NCI-H2081 (cell line): ENCODE measurements at regions not wholly inside any gene's neighbourhood (a gene's known extent, or its start where the extent isn't known, plus 50 kb on each side); places are given as distances from the start of the nearest gene placed in this dataset.

Source experiments
- DNase-seq, 2 experiments: peaks; one replicate each; lab custom pipeline; 2025; lab: John Stamatoyannopoulos, UW

DNA sequence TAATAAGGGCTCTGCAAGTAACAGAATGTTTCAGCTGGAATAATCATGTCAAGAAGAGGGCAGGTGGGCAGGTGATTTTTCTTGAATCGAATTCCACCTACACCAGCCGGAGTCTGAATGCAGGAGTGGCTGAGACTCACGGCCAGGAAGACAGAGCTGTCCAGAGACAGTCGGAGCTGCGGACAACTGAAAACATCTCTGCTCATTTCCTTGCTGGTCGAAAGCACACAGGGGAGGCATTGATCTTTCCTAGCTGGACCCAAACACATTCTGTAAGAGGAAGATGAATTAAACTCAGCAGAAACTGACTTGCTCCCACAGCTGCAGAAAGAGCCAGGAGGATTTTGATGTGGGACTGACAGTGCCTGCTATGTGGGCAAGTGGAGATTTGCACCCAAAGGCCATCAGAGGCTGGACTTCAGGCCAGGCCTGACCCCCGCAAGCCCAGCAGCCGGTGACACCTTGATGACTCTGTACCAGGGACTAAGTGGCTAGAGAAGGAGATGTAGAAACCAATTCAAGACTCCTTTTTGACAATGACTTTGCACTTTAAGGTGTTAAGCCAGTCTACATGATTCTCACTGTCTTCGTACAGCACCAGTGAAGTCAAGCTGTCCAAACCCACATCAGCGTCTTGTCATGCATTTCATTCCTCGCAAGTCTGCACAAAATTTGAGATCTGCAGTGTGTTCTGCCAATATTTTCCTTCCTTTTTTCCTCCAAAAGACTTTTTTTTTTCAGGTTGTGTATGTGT lies 169.4 kb downstream of the TEX36 start:
- DNase-seq: no peak

DNA sequence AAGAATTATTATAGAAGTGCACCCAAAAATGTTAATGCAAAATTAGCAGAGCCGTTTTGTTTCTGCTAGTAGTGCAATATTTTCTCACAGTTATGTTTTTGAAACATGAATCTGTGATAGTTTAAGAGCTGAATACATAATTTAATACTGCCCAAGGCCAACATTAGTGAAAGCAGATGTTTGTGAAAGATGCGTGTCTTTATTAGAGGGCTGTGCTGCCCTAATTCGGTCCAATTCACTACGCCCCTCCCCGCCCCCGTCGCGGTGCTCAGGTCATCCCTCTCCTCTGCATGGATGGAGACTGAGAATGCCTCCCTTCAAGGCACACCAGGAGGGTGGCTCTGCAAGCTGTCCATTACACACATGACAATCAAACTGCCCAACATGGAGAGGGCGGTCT lies 172.0 kb downstream of the TEX36 start:
- no peak for DNase-seq

GRCh38 chr10:125505648-125506047 lies 177.3 kb downstream of the TEX36 start:
- no peak for DNase-seq

- no peak for DNase-seq
Observed at GRCh38 chr10:125502276-125502675, 180.7 kb downstream of the TEX36 start.

- no peak for DNase-seq
Observed at GRCh38 chr10:125495386-125495785, 187.6 kb downstream of the TEX36 start.

GRCh38 chr10:125494651-125495239 lies 188.2 kb downstream of the TEX36 start:
- no peak for DNase-seq

DNA sequence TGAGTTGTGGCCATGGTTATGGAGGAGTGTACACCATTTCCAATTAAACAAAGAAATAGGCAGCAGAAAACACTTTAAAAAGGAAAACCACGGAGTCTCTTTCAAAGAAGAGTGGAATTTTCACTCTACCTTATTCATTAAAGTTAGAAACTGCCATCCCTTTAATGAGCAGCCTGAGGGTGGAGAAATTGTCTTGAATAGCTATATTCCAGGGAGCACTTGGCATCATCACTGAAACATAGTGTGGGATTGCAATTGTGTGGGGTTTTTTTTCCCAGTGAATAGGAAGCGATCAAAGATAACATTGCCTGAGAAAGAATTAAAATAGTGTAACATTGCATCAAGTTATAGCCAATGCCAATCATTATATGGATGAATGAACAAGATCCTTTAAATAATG lies 191.6 kb downstream of the TEX36 start:
- no peak for DNase-seq

DNA sequence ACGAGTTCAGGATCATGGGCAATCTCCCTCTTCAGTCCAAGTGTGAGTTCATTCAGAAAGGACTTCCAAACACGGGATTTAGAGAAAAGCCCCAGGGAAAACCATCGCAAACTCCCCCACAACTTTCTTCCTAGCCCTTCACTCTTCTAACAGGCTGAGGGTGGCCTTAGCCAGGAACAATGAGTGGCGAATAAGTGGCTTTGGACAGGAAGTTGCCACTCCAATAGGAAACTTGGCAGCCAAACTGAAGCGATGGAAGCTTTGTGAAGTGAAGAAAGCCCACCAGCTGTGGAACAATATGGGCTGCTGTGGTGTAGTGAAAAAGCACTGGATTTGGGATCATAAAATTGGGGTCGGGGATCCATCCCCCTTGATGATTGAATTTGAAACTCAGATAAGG lies 193.2 kb downstream of the TEX36 start:
- no peak for DNase-seq

GRCh38 chr10:125485665-125486064 lies 197.3 kb downstream of the TEX36 start:
- DNase-seq: no peak

GRCh38 chr10:125484035-125484732 lies 198.8 kb downstream of the TEX36 start:
- DNase-seq: no peak

- DNase-seq: no peak
Observed at GRCh38 chr10:125482637-125483036, 200.3 kb downstream of the TEX36 start.

GRCh38 chr10:125482108-125482507 lies 200.9 kb downstream of the TEX36 start:
- no peak for DNase-seq

- no peak for DNase-seq
Observed at GRCh38 chr10:125479059-125479458, 203.9 kb downstream of the TEX36 start.

DNA sequence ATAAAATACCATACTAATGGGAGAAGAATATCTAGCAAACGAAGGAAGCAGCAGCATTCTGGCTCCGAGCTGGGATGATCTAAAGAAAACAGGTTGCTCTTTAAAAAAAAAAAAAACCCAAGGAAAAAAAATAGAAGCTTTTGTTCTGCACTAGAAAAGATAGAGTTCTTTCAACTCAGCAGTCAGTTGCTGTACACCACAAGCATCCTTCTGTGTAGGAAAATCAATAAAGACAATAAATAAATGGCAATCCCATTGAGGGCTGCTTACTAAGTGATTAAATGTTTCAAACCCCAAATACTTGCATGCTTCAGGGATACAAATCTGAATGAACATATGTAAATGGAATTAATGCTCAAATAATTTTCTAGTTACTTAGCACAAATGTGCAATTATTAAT lies 207.1 kb downstream of the TEX36 start:
- DNase-seq: no peak

GRCh38 chr10:125473143-125473793 lies 209.7 kb downstream of the TEX36 start:
- no peak for DNase-seq

DNA sequence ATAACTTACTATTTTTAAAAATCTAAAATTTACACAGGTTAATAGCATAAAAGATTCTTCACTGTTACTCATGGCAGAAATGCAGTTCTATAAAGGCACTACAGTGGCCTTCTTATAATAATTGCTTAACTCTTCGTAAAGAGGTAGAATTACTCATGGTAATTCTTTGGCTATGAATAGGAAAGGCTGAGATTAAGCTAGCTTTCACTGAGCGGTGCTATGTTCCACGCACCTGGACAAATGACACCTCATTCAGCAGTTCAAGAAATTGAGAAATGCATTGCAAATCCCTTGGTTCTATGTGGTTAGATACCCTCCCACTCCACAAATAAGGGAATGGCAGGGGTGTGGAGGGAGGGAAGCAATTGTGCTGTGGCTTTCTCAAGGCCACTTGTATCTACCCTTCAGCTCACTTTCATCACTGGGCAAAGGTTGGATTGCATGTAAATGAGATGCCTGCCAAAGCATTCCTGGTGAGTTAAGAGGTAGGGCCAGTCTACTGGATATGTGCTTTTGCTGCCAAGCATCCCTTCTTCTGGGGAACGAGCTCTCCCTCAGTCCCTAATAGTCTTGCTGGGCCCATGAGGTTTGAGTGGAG lies 210.9 kb downstream of the TEX36 start:
- no peak for DNase-seq

DNA sequence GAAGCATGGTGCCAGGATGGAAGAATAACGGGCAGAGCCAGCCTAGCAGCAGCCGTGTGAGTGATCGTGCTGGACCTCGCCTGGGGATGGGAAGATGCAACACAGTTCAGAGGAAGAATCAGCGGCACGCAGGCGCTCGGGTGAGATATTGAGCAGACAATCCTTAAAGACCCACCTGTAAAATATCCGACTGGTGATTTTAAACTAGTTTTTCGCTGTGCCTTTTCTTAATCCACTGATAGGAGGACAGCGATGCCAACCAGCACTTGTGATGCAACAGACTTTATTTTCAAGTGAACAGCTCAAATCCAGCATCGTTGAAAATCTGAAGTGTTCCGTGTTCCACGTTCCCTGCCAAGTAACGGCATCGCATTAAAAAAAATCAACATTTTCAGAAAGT lies 214.7 kb downstream of the TEX36 start:
- no peak for DNase-seq

- DNase-seq: no peak
Observed at GRCh38 chr10:125466685-125467084, 216.3 kb downstream of the TEX36 start.

DNA sequence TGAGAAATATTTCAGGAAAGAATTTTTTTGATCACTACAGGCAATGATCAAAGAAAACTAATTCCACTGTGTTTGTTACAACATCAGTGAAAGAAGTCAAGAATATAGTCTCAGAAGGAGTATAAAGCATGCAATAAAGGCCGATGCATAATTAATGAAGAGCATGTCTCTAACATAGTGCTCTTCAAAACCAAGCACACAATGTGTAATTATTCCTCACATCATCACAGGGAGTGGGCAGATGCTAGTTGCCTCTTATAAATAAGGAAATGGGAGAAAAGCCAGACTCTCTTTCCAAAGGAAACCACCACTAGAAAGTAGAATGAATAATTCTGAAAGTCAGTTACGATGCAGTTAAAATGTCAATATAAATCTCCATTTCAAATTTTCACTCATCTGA lies 220.1 kb downstream of the TEX36 start:
- peak in 1 of 2 experiments; percentile 3 for DNase-seq

DNA sequence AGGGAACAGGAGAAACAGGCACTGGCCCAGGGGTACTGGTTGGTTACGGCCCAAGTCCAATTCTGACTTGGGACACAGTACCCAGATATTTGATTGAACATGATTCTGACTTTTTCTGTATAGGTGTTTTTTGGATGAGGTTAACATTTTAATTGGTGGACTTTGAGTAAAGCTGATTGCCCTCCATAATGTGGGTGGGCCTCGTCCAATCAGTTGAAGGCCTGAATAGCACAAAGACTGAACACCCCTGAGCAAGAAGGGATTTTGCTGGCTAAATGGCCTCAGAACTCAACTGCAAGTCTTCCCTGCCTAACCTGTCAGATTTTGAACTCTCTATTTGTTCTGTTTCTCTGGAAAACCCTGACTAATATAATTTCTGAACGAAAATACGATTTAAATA lies 222.6 kb downstream of the TEX36 start:
- DNase-seq: no peak

DNA sequence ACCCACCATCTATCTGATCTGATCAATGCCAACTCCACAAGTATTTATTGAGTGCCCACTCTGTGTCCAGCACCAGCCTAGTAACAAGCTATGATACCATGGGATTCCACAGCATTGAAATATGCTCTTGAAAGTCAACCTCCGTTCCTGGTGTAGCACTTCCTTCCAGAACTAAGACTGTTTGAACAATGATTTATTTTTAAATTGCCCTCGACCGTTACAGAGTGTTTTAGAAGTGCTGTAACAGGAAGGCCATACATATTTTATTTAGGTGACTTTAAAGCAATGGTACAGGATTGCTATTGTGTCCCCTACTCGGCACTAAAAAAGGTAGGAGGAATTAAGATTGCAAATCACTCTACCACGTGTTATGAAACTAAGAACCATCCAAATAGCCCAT lies 225.6 kb downstream of the TEX36 start:
- DNase-seq: no peak

DNA sequence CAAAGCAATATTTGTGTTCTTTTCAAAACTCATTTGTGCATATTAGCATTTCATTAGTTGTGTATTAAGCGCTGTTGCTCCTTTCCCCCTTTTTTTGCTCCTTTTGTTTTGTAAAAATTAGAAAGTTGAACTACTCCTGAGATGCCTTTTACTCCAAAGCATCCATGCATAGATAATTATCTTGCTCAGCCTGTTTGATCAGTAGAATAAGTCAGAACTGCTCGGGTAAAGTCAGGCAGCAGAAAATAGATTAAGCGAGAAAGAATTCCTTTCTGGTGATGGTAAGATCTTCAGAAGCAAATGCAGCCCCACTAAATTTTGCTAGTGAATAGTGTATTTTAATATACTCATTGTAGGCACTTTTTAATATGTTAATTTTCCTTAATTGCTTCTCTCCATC lies 227.1 kb downstream of the TEX36 start:
- no peak for DNase-seq
